DND-41 (cell line): ENCODE measurements at regions not wholly inside any gene's neighbourhood (a gene's known extent, or its start where the extent isn't known, plus 50 kb on each side); places are given as distances from the start of the nearest gene placed in this dataset.

Experiments used
- ATAC-seq: fragments of 200-7000 bp; cut with Tn5 transposase; 3 replicates; pipeline ENCODE4 v1.9.1; 2021; ENCODE audit warnings: low read depth; ENCODE audit not compliant: insufficient read depth
- DNase-seq: peaks from one replicate; pipeline ENCODE4 v3.0.0-alpha.2; 2020
- H2AFZ ChIP-seq: 2 replicates; pipeline ENCODE4 v1.6.0; 2012; ENCODE audit warnings: low read depth, low read length
- H3K27ac ChIP-seq: 2 replicates; pipeline ENCODE4 v1.5.1; 2012; ENCODE audit warnings: low read length, inconsistent platforms
- H3K27me3 ChIP-seq: fragments of 200-600 bp; sonication (generic); 2 replicates; pipeline ENCODE4 v1.6.0; 2012; ENCODE audit warnings: low read length, mild to moderate bottlenecking, inconsistent platforms; ENCODE audit not compliant: insufficient read depth, poor library complexity
- H3K36me3 ChIP-seq: 2 replicates; pipeline ENCODE4 v1.5.1; 2012; ENCODE audit warnings: low read length, inconsistent platforms; ENCODE audit not compliant: insufficient read depth
- H3K4me1 ChIP-seq: 2 replicates; pipeline ENCODE4 v1.5.1; 2012; ENCODE audit warnings: mild to moderate bottlenecking, low read length; ENCODE audit not compliant: insufficient read depth
- H3K4me2 ChIP-seq: 2 replicates; pipeline ENCODE4 v1.6.0; 2012; ENCODE audit warnings: mild to moderate bottlenecking, moderate library complexity, low read length, inconsistent platforms; ENCODE audit not compliant: insufficient read depth
- H3K4me3 ChIP-seq, 2 experiments: fragments of 200-600 bp in 1 of 2; shearing (Covaris generic) in 1 of 2; 2 replicates each; pipeline ENCODE4 v1.5.1; 2012 to 2016; ENCODE audit warnings: inconsistent platforms in 2 of 2, low read length in 2 of 2, mild to moderate bottlenecking in 2 of 2, low read depth in 1 of 2, moderate library complexity in 1 of 2
- H3K79me2 ChIP-seq: 2 replicates; pipeline ENCODE4 v1.6.0; 2012; ENCODE audit warnings: low read length, inconsistent platforms; ENCODE audit not compliant: insufficient read depth
- H3K9ac ChIP-seq: 2 replicates; pipeline ENCODE4 v1.6.0; 2012; ENCODE audit warnings: low read depth, mild to moderate bottlenecking, inconsistent platforms, low read length, moderate library complexity
- H3K9me3 ChIP-seq: 2 replicates; pipeline ENCODE4 v1.5.1; 2012; ENCODE audit warnings: low read length, moderate library complexity, mild to moderate bottlenecking, inconsistent platforms; ENCODE audit not compliant: insufficient read depth, severe bottlenecking
- H4K20me1 ChIP-seq: 2 replicates; pipeline ENCODE4 v1.6.0; 2012; ENCODE audit warnings: low read length; ENCODE audit not compliant: insufficient read depth
- CTCF ChIP-seq: IDR thresholded peaks from 2 replicates; pipeline ENCODE4 v1.5.1; 2012; ENCODE audit warnings: borderline replicate concordance, low read length, moderate library complexity, mild to moderate bottlenecking; ENCODE audit not compliant: poor library complexity, severe bottlenecking; ENCODE audit errors: extremely low read depth
- EZH2 ChIP-seq: IDR thresholded peaks from 3 replicates; pipeline ENCODE4 v1.6.1; 2012; ENCODE audit warnings: borderline replicate concordance, low read depth, mild to moderate bottlenecking, moderate library complexity, low read length, inconsistent platforms; ENCODE audit not compliant: severe bottlenecking

GRCh38 chr12:16766736-16767135 lies 160.8 kb upstream of the LMO3 start:
- Histone ChIP-seq H2AFZ (no peak overlapping the region), H3K27ac (no peak overlapping the region), H3K4me1 (no peaks in the 10 kb centered on the region), H3K9me3 (no peaks in the 10 kb centered on the region), H4K20me1 (no peaks in the 10 kb centered on the region), H3K27me3 (no peaks in the 10 kb centered on the region), H3K79me2 (no peaks in the 10 kb centered on the region), H3K9ac (no peak overlapping the region), H3K36me3 (no peaks in the 10 kb centered on the region), H3K4me2 (no peak overlapping the region), H3K4me3 (no peak overlapping the region)
- DNase-seq (no peak), ATAC-seq (no peak)
- TF ChIP-seq EZH2 (no peak), CTCF (no peak)

GRCh38 chr12:16763901-16764300 lies 157.9 kb upstream of the LMO3 start:
- H3K4me2 ChIP-seq: no peak overlapping the region
- no peaks in the 10 kb centered on the region for H4K20me1 ChIP-seq
- TF ChIP-seq CTCF: no peak
- TF ChIP-seq EZH2: no peak
- H3K9ac ChIP-seq: no peak overlapping the region
- H3K27me3 ChIP-seq: no peaks in the 10 kb centered on the region
- no peaks in the 10 kb centered on the region for H3K79me2 ChIP-seq
- ATAC-seq (no peak), DNase-seq (no peak)
- H3K4me1 ChIP-seq: no peaks in the 10 kb centered on the region
- H2AFZ ChIP-seq: no peak overlapping the region
- H3K27ac ChIP-seq: no peak overlapping the region
- no peaks in the 10 kb centered on the region for H3K9me3 ChIP-seq
- H3K4me3 ChIP-seq: no peak overlapping the region
- H3K36me3 ChIP-seq: no peaks in the 10 kb centered on the region

- Histone ChIP-seq H3K4me2 (no peak overlapping the region), H3K27me3 (no peaks in the 10 kb centered on the region), H3K36me3 (no peaks in the 10 kb centered on the region), H3K79me2 (no peaks in the 10 kb centered on the region), H3K4me1 (no peaks in the 10 kb centered on the region), H3K27ac (no peak overlapping the region), H3K9me3 (no peaks in the 10 kb centered on the region), H4K20me1 (no peaks in the 10 kb centered on the region), H3K4me3 (no peak overlapping the region), H3K9ac (no peak overlapping the region), H2AFZ (no peak overlapping the region)
- TF ChIP-seq EZH2 (no peak), CTCF (no peak)
- DNase-seq (no peak), ATAC-seq (no peak)
Observed at GRCh38 chr12:16756833-16757555, 151.0 kb upstream of the LMO3 start.
